ENCODE measurements at regions not wholly inside any gene's neighbourhood (a gene's known extent, or its start where the extent isn't known, plus 50 kb on each side); places are given as distances from the start of the nearest gene placed in this dataset.

GRCh38 chr11:36775756-36776155 is 177.7 kb upstream of the RAG2 start:
- SMC1A ChIA-PET (ENCODE audit: uncharacterized antibody, unreplicated experiment), result no interaction called here
- Histone ChIP-seq H4K20me1 (ENCODE audit: control insufficient read depth, insufficient read depth) (no peaks in the 10 kb centered on the region), H3K4me1 (ENCODE audit: control insufficient read depth, insufficient read depth, low read length) (no peaks in the 10 kb centered on the region), H3K9ac (ENCODE audit: control insufficient read depth, insufficient read depth, low read length) (no peak overlapping the region), H3K36me3 (ENCODE audit: control insufficient read depth in 2 of 2, insufficient read depth in 2 of 2, low read length in 1 of 2) (no peaks in the 10 kb centered on the region), H2AFZ (ENCODE audit: control insufficient read depth, low read depth, low read length) (no peak overlapping the region), H3K4me2 (ENCODE audit: control insufficient read depth, insufficient read depth) (no peak overlapping the region), H3K27ac (ENCODE audit: control insufficient read depth, insufficient read depth) (no peak overlapping the region), H3K9me3 (replicated peaks; ENCODE audit: control insufficient read depth, insufficient read depth, low read length) (no peaks in the 10 kb centered on the region), H3K79me2 (ENCODE audit: control insufficient read depth, insufficient read depth, low read length) (no peaks in the 10 kb centered on the region), H3K4me3 (no peak overlapping the region), H3K27me3 (replicated peaks in 1 of 2; ENCODE audit: control insufficient read depth in 2 of 2, insufficient read depth in 2 of 2, low read length in 1 of 2) (no peaks in the 10 kb centered on the region; a peak in 1 of 4 replicates)
- FAIRE-seq, result no peak
- CTCF ChIA-PET, result no interaction called here
- RAD21 ChIA-PET (ENCODE audit: unreplicated experiment), result no interaction called here
- TF ChIP-seq KAT2A (conservative IDR thresholded peaks at IDR 0.05; ENCODE audit: control insufficient read depth, low read depth, low read length) (no peak), POLR2AphosphoS2 (IDR thresholded peaks at IDR 0.05; ENCODE audit: low read depth, low read length) (no peak), NFXL1 (IDR thresholded peaks at IDR 0.05; ENCODE audit: borderline replicate concordance) (no peak), CREB1 (IDR thresholded peaks at IDR 0.05; ENCODE audit: low read depth) (no peak), MEF2B (IDR thresholded peaks at IDR 0.05; ENCODE audit: partially characterized antibody, poor library complexity, severe bottlenecking) (no peak), CBFB (IDR thresholded peaks at IDR 0.05; ENCODE audit: low read depth) (no peak), HDAC2 (IDR thresholded peaks at IDR 0.05) (no peak), FOXK2 (IDR thresholded peaks at IDR 0.05) (no peak), POLR2AphosphoS5 (IDR thresholded peaks at IDR 0.05; ENCODE audit: low read length) (no peak), CBX5 (IDR thresholded peaks at IDR 0.05; ENCODE audit: low read depth) (no peak), RAD51 (IDR thresholded peaks at IDR 0.05) (no peak), POLR2A (IDR thresholded peaks at IDR 0.05; ENCODE audit: low read depth, low read length) (no peak)
- TF ChIP-seq, protein P1, sequence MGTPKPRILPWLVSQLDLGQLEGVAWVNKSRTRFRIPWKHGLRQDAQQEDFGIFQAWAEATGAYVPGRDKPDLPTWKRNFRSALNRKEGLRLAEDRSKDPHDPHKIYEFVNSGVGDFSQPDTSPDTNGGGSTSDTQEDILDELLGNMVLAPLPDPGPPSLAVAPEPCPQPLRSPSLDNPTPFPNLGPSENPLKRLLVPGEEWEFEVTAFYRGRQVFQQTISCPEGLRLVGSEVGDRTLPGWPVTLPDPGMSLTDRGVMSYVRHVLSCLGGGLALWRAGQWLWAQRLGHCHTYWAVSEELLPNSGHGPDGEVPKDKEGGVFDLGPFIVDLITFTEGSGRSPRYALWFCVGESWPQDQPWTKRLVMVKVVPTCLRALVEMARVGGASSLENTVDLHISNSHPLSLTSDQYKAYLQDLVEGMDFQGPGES (IDR thresholded peaks at IDR 0.05), result no peak
- intact Hi-C loops (cut with micrococcal nuclease; ENCODE audit: unreplicated experiment) (no loop called here), in situ Hi-C loops (cut with MboI) (no loop called here)
- DNase-seq (ENCODE audit: low read depth, low spot score), result no peak
- BruUV-seq (replicated peaks), result no TSS peak
- POLR2A ChIA-PET, result no interaction called here
- WGBS (ENCODE audit: insufficient coverage, insufficient replicate concordance, low lambda C conversion rate, missing lambda C conversion rate), result 20% methylated on average over 2 of the region's 2 CpGs
- no peak for ATAC-seq

All from GM12878 (cell line).